ENCODE measurements at regions not wholly inside any gene's neighbourhood (a gene's known extent, or its start where the extent isn't known, plus 50 kb on each side); places are given as distances from the start of the nearest gene placed in this dataset.

DNA sequence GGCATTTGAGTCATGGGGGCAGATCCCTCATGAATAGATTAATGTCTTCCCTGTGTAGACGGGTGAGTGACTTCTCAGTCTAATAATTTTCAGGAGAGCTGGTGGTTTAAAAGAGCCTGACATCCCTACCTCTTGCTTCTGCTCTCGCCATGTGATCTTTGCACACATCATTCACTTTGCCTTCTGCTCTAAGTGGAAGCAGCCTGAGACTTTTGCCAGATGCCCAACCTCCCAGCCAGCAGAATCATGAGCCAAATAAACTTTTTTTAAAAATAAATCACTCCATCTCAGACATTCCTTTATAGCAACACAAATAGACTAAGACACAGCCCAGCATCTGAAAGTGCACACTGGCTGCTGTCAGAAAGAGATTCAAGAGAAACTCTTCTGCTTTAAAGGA, 155.2 kb downstream of the ZNF365 start:
- TF ChIP-seq, protein P1, sequence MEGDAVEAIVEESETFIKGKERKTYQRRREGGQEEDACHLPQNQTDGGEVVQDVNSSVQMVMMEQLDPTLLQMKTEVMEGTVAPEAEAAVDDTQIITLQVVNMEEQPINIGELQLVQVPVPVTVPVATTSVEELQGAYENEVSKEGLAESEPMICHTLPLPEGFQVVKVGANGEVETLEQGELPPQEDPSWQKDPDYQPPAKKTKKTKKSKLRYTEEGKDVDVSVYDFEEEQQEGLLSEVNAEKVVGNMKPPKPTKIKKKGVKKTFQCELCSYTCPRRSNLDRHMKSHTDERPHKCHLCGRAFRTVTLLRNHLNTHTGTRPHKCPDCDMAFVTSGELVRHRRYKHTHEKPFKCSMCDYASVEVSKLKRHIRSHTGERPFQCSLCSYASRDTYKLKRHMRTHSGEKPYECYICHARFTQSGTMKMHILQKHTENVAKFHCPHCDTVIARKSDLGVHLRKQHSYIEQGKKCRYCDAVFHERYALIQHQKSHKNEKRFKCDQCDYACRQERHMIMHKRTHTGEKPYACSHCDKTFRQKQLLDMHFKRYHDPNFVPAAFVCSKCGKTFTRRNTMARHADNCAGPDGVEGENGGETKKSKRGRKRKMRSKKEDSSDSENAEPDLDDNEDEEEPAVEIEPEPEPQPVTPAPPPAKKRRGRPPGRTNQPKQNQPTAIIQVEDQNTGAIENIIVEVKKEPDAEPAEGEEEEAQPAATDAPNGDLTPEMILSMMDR (IDR thresholded peaks at IDR 0.05; ENCODE audit: unreplicated experiment): no peak

DNA sequence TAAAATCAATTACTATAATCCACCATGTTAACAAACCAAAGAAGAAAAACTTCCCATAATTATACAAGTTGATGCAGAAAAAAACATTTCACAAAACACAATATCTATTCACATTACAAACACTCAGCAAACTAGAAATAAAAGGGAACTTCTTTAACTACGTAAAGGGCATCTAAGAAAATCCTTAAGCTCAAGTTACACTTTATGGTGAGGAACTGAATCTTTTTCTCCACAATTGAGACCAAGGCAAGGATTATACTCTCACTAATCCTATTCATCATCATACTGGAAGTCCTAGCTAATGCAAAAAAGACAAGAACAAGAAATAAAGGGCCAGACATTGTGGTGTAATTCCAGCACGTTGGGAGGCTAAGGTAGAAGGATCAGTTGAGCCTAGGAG, 159.9 kb downstream of the ZNF365 start:
- Mint-ChIP-seq H3K9me3 (peaks cover 26% of the 10 kb centered on the region), H3K4me3 (no peak overlapping the region), H3K27me3 (ENCODE audit: low read depth) (no peaks in the 10 kb centered on the region), H3K36me3 (no peaks in the 10 kb centered on the region), H3K27ac (no peak overlapping the region), H3K4me1 (no peaks in the 10 kb centered on the region)
- DNase-seq (ENCODE audit: low spot score in 2 of 2, unreplicated experiment in 2 of 2): no peak
- TF ChIP-seq, protein P1 (IDR thresholded peaks at IDR 0.05; ENCODE audit: unreplicated experiment): no peak

More for the DNA sequence above, 155.2 kb downstream of the ZNF365 start:
- peaks cover 1% of the 10 kb centered on the region for H3K36me3 Mint-ChIP-seq
- peaks cover 29% of the 10 kb centered on the region for H3K9me3 Mint-ChIP-seq
- H3K4me1 Mint-ChIP-seq: no peaks in the 10 kb centered on the region
- peaks cover 3% of the 10 kb centered on the region for H3K27me3 Mint-ChIP-seq (ENCODE audit: low read depth)
- H3K27ac Mint-ChIP-seq: no peak overlapping the region
- no peak for DNase-seq (ENCODE audit: low spot score in 2 of 2, unreplicated experiment in 2 of 2)
- no peak overlapping the region for H3K4me3 Mint-ChIP-seq

DNA sequence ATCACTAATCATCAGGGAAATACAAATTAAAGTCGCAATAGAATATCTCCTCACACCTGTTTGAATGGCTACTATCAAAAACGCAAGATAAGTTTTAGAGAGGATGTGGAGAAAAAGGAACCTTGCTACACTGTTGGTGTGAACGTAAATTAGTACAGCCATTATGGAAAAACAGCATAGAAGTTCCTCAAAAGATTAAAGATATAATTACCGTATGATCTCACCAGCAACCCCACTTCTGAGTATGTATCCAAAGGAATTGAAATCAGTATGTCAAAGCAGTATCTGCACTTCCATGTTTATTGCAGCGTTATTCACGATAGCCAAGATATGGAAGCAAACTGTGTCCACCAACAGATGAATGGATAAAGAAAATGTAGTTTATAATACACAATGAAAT, 164.4 kb downstream of the ZNF365 start:
- Mint-ChIP-seq H3K4me1 (no peaks in the 10 kb centered on the region), H3K36me3 (no peaks in the 10 kb centered on the region), H3K27ac (no peak overlapping the region), H3K4me3 (no peak overlapping the region), H3K9me3 (peaks cover 23% of the 10 kb centered on the region), H3K27me3 (ENCODE audit: low read depth) (peaks cover 3% of the 10 kb centered on the region)
- TF ChIP-seq, protein P1 (IDR thresholded peaks at IDR 0.05; ENCODE audit: unreplicated experiment): no peak
- no peak for DNase-seq (ENCODE audit: low spot score in 2 of 2, unreplicated experiment in 2 of 2)

DNA sequence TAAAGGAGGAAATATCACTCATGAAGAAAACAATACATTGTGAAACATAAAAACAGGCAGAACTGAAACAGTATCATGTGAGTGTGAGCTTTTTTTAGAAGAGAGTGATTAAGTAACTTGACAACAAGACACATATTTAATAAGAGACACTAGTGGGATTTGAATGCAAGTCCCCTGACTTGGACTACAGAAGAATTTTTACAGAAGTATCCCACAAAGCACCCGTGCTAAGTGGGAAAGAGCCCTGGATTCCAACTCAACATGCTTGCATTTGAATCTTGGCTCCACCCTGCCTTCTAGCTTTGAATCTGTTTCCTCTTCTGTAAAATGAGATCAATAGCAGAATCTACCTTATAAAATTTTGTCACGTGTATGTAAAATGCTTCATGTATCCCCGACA, 166.2 kb downstream of the ZNF365 start:
- no peaks in the 10 kb centered on the region for H3K36me3 Mint-ChIP-seq
- no peak overlapping the region for H3K4me3 Mint-ChIP-seq
- H3K9me3 Mint-ChIP-seq: peaks cover 20% of the 10 kb centered on the region
- H3K27ac Mint-ChIP-seq: no peak overlapping the region
- no peaks in the 10 kb centered on the region for H3K4me1 Mint-ChIP-seq
- TF ChIP-seq, protein P1 (IDR thresholded peaks at IDR 0.05; ENCODE audit: unreplicated experiment): no peak
- DNase-seq (ENCODE audit: low spot score in 2 of 2, unreplicated experiment in 2 of 2): no peak
- peaks cover 3% of the 10 kb centered on the region for H3K27me3 Mint-ChIP-seq (ENCODE audit: low read depth)

DNA sequence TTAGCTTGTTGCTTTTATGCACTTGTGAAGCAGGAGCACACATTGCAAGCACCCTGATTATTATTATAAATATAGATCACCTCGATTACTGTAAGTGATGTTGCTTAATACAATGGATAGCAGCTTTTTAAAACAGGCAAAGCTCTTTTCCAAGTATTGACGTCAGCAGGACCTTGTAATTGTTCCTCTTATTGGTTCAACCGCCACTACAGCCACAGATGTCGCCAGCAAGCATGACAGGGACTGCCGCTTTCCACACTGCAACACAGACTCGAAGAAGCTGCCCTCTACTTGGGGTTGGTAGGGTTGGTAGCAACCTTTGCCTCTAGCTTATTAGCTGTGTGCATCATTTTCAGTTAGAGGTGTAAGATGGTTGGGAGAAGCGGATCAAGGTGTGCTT, 167.6 kb downstream of the ZNF365 start:
- TF ChIP-seq, protein P1 (IDR thresholded peaks at IDR 0.05; ENCODE audit: unreplicated experiment): no peak
- Mint-ChIP-seq H3K27me3 (ENCODE audit: low read depth) (peaks cover 4% of the 10 kb centered on the region), H3K36me3 (no peaks in the 10 kb centered on the region), H3K4me3 (no peak overlapping the region), H3K4me1 (no peaks in the 10 kb centered on the region), H3K9me3 (peaks cover 14% of the 10 kb centered on the region), H3K27ac (no peak overlapping the region)
- no peak for DNase-seq (ENCODE audit: low spot score in 2 of 2, unreplicated experiment in 2 of 2)

All from mesothelial cell of epicardium (in vitro differentiated cells).